Endothelial cell of umbilical vein (primary cell): ENCODE measurements at regions not wholly inside any gene's neighbourhood (a gene's known extent, or its start where the extent isn't known, plus 50 kb on each side); places are given as distances from the start of the nearest gene placed in this dataset.

Source experiments
- BruUV-seq: library from RNA; stranded (reverse); fragments of 400-500 nt; replicated peaks from 2 replicates; lab custom pipeline; 2021; lab: Mats Ljungman, UMichigan
- CTCF ChIA-PET: fragments of 300-600, 350-600 bp; sonication (Branson Sonifier 250); formaldehyde crosslinking; loops from one replicate; lab custom pipeline; 2021; ENCODE audit warnings: antibody characterized with exemption, inconsistent platforms; lab: Charles Lee
- POLR2A ChIA-PET: fragments of 300-600, 350-600 bp; sonication (Branson Sonifier 250); formaldehyde crosslinking; loops from one replicate; lab custom pipeline; 2021; ENCODE audit warnings: antibody characterized with exemption, inconsistent platforms; lab: Charles Lee
- DNase-seq: peaks from one replicate; pipeline ENCODE4 v3.0.0-alpha.2; 2011; ENCODE audit warnings: low read depth, low spot score
- FAIRE-seq: peaks from 2 replicates; lab custom pipeline; 2011; peaks lifted over from hg19 to GRCh38; lab: Jason Lieb, UNC
- H2AFZ ChIP-seq: 2 replicates; pipeline ENCODE4 v1.6.0; 2012; ENCODE audit warnings: low read depth, low read length, control low read depth, inconsistent platforms
- H3K27ac ChIP-seq: 2 replicates; pipeline ENCODE4 v1.5.1; 2011; ENCODE audit warnings: low read depth, mild to moderate bottlenecking, control low read depth, low read length, moderate library complexity; ENCODE audit not compliant: insufficient read depth
- H3K27me3 ChIP-seq, 2 experiments: 2 replicates each; pipeline versions ENCODE4 v1.6.0 to v1.6.1; 2011; ENCODE audit warnings: low read length in 2 of 2, mixed read lengths in 1 of 2; ENCODE audit not compliant: control insufficient read depth in 2 of 2, insufficient read depth in 2 of 2
- H3K36me3 ChIP-seq, 2 experiments: 2 replicates in 1 of 2; 3 replicates in 1 of 2; pipeline ENCODE4 v1.5.1; 2011; ENCODE audit warnings: low read length in 2 of 2, mild to moderate bottlenecking in 1 of 2, moderate library complexity in 1 of 2; ENCODE audit not compliant: control insufficient read depth in 2 of 2, insufficient read depth in 2 of 2; ENCODE audit errors: extremely low read depth in 1 of 2
- H3K4me1 ChIP-seq: 3 replicates; pipeline ENCODE4 v1.5.1; 2011; ENCODE audit warnings: mild to moderate bottlenecking, low read length; ENCODE audit not compliant: control insufficient read depth, insufficient read depth; ENCODE audit errors: extremely low read depth
- H3K4me2 ChIP-seq: 2 replicates; pipeline ENCODE4 v1.6.1; 2011; ENCODE audit warnings: low read length, control low read depth, mixed read lengths; ENCODE audit not compliant: insufficient read depth
- H3K4me3 ChIP-seq, 3 experiments: fragments of 200-600 bp in 1 of 3; sonication (generic), shearing (Covaris generic) in 1 of 3; replicated peaks in 1 of 3; 2 replicates each; pipeline ENCODE4 v1.5.1; 2011 to 2016; ENCODE audit warnings: control low read depth in 3 of 3, low read length in 3 of 3, mild to moderate bottlenecking in 2 of 3, inconsistent platforms in 1 of 3, low read depth in 1 of 3, moderate library complexity in 1 of 3; ENCODE audit not compliant: insufficient read depth in 1 of 3
- H3K79me2 ChIP-seq: 2 replicates; pipeline ENCODE4 v1.6.0; 2012; ENCODE audit warnings: low read length, inconsistent platforms; ENCODE audit not compliant: control insufficient read depth, insufficient read depth
- H3K9ac ChIP-seq: replicated peaks from 2 replicates; pipeline ENCODE3; 2011; ENCODE audit warnings: low read length, control low read depth; ENCODE audit not compliant: insufficient read depth; ENCODE audit errors: extremely low read depth
- H3K9me1 ChIP-seq: replicated peaks from 3 replicates; pipeline ENCODE4 v1.6.0; 2011; ENCODE audit warnings: mild to moderate bottlenecking, low read length; ENCODE audit not compliant: control insufficient read depth, insufficient read depth; ENCODE audit errors: extremely low read depth
- H3K9me3 ChIP-seq: replicated peaks from 2 replicates; pipeline ENCODE4 v1.5.1; 2012; ENCODE audit warnings: low read length, inconsistent platforms; ENCODE audit not compliant: control insufficient read depth, insufficient read depth
- H4K20me1 ChIP-seq: replicated peaks from 2 replicates; pipeline ENCODE3; 2011; ENCODE audit warnings: mild to moderate bottlenecking, low read length; ENCODE audit not compliant: control insufficient read depth, insufficient read depth; ENCODE audit errors: extremely low read depth
- EZH2 ChIP-seq: IDR thresholded peaks from 2 replicates; pipeline ENCODE4 v1.6.1; 2012; ENCODE audit warnings: borderline replicate concordance, low read depth, mild to moderate bottlenecking, moderate library complexity, low read length, inconsistent platforms; ENCODE audit not compliant: severe bottlenecking
- FOS ChIP-seq: IDR thresholded peaks from 2 replicates; pipeline ENCODE4 v1.6.1; 2011; ENCODE audit warnings: mild to moderate bottlenecking, low read length, moderate library complexity, borderline replicate concordance; ENCODE audit not compliant: insufficient read depth
- GATA2 ChIP-seq: IDR thresholded peaks from 2 replicates; pipeline ENCODE4 v1.7.0; 2011; ENCODE audit warnings: low read depth, mild to moderate bottlenecking, moderate library complexity, mixed read lengths, low read length; ENCODE audit not compliant: insufficient read length, insufficient read depth
- JUN ChIP-seq: IDR thresholded peaks from 2 replicates; pipeline ENCODE4 v1.6.1; 2011; ENCODE audit warnings: borderline replicate concordance, low read depth; ENCODE audit not compliant: insufficient read length, insufficient read depth
- MYC ChIP-seq: IDR thresholded peaks from one replicate; pipeline ENCODE4 v1.6.1; 2011; ENCODE audit warnings: mild to moderate bottlenecking, low read depth, low read length
- POLR2A ChIP-seq: IDR thresholded peaks from 2 replicates; pipeline ENCODE4 v1.6.1; 2012; ENCODE audit warnings: low read depth, mild to moderate bottlenecking, control low read depth, low read length
- POLR2AphosphoS5 ChIP-seq: IDR thresholded peaks from 2 replicates; pipeline ENCODE4 v1.6.1; 2012; ENCODE audit warnings: low read depth, mild to moderate bottlenecking, control low read depth, low read length, moderate library complexity; ENCODE audit not compliant: insufficient read depth
- dilution Hi-C: fragments of 300-500 bp; cut with MboI; formaldehyde crosslinking; loops from one replicate; pipeline ENCODE4 v1.15.0; 2019; ENCODE audit warnings: low sequenced_read_pairs; ENCODE audit not compliant: extremely low pct_ligation_motif_present
- intact Hi-C: fragments of 100-400 bp; cut with micrococcal nuclease; formaldehyde crosslinking; loops from one replicate; pipeline ENCODE4 v1.10.0; 2022
- TF ChIP-seq, protein P1 (sequence below): IDR thresholded peaks from 2 replicates; pipeline ENCODE4 v1.6.1; 2011; ENCODE audit not compliant: insufficient read depth, insufficient read length
- TF ChIP-seq, protein P2 (sequence below), 2 donors: IDR thresholded peaks; 1 replicate in 1 of 2; 2 replicates in 1 of 2; pipeline ENCODE4 v1.5.1; 2011; ENCODE audit warnings: low read length in 2 of 2, mild to moderate bottlenecking in 2 of 2, moderate library complexity in 2 of 2, control low read depth in 1 of 2, inconsistent platforms in 1 of 2, low read depth in 1 of 2; ENCODE audit not compliant: insufficient read depth in 1 of 2; ENCODE audit errors: extremely low read depth in 1 of 2

DNA sequence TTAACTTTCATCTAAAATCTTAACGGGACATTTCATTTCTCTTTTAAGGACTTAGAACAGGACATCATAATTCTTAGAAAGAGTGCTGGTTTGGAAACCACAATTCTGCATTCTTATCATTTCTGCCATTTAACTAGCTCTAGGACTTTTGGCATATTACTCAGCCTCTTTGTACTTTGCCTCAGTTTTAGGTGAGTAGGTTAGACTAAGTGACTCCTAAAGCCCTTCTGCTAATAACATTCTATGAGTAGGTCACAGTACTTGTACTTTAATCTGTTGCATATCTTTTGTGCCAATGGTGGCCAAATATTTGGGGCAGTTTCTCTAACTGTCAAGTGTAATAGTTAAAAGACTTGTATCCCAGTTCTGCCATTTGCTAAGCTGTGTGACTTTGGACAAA lies 115.4 kb upstream of the NUDT6 start:
- no peaks in the 10 kb centered on the region for H4K20me1 ChIP-seq
- no peak overlapping the region for H3K9ac ChIP-seq
- BruUV-seq: no TSS peak
- dilution Hi-C loops: no loop called here
- no peaks in the 10 kb centered on the region for H3K9me3 ChIP-seq
- FAIRE-seq (no peak), DNase-seq (no peak)
- intact Hi-C loops: no loop called here
- H3K4me3 ChIP-seq: no peak overlapping the region
- CTCF ChIA-PET: interaction anchor here (1.5 kb wide), 1 partner anchor 11 kb away, joined by 4 read pairs; no protein-coding TSS in a partner anchor
- H3K36me3 ChIP-seq: no peaks in the 10 kb centered on the region
- no peak overlapping the region for H3K4me2 ChIP-seq
- POLR2A ChIA-PET: no interaction called here
- no peaks in the 10 kb centered on the region for H3K79me2 ChIP-seq
- no peak overlapping the region for H2AFZ ChIP-seq
- H3K27ac ChIP-seq: no peak overlapping the region
- H3K27me3 ChIP-seq: no peaks in the 10 kb centered on the region
- no peaks in the 10 kb centered on the region for H3K9me1 ChIP-seq
- TF ChIP-seq FOS (no peak), POLR2AphosphoS5 (no peak), JUN (no peak), POLR2A (no peak), MYC (no peak)
- H3K4me1 ChIP-seq: no peaks in the 10 kb centered on the region

DNA sequence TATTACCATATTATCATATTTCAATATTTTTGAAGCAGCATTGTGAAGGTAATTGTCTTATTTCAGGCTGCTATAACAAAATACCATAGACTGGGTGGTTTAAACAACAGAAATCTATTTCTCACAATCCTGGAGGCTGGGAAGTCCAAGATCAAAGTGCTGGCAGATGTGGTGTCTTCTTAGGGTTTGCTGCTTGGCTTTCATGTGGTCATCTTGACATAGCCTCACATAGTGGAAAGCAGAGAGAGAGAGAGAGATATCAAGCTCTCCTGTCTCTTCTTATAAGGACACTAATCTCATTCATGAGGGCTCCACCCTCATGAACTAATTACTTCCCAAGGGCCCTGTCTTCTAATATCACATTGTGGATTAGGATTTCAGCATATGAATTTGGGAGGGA lies 119.7 kb upstream of the NUDT6 start:
- FAIRE-seq (no peak), DNase-seq (no peak)
- Histone ChIP-seq H3K36me3 (no peaks in the 10 kb centered on the region), H3K9ac (no peak overlapping the region), H3K9me1 (no peaks in the 10 kb centered on the region), H3K27ac (no peak overlapping the region), H2AFZ (no peak overlapping the region), H3K79me2 (no peaks in the 10 kb centered on the region), H4K20me1 (no peaks in the 10 kb centered on the region), H3K4me3 (no peak overlapping the region), H3K4me1 (no peaks in the 10 kb centered on the region), H3K4me2 (no peak overlapping the region), H3K9me3 (no peaks in the 10 kb centered on the region), H3K27me3 (no peaks in the 10 kb centered on the region)
- POLR2A ChIA-PET: no interaction called here
- TF ChIP-seq, protein P1, sequence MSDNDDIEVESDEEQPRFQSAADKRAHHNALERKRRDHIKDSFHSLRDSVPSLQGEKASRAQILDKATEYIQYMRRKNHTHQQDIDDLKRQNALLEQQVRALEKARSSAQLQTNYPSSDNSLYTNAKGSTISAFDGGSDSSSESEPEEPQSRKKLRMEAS: no peak
- TF ChIP-seq POLR2A (no peak), MYC (no peak), FOS (no peak), JUN (no peak), EZH2 (no peak), POLR2AphosphoS5 (no peak), GATA2 (no peak)
- TF ChIP-seq, protein P2, sequence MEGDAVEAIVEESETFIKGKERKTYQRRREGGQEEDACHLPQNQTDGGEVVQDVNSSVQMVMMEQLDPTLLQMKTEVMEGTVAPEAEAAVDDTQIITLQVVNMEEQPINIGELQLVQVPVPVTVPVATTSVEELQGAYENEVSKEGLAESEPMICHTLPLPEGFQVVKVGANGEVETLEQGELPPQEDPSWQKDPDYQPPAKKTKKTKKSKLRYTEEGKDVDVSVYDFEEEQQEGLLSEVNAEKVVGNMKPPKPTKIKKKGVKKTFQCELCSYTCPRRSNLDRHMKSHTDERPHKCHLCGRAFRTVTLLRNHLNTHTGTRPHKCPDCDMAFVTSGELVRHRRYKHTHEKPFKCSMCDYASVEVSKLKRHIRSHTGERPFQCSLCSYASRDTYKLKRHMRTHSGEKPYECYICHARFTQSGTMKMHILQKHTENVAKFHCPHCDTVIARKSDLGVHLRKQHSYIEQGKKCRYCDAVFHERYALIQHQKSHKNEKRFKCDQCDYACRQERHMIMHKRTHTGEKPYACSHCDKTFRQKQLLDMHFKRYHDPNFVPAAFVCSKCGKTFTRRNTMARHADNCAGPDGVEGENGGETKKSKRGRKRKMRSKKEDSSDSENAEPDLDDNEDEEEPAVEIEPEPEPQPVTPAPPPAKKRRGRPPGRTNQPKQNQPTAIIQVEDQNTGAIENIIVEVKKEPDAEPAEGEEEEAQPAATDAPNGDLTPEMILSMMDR (IDR thresholded peaks at IDR 0.05; ENCODE audit: extremely low read depth in 1 of 2, insufficient read depth in 1 of 2, low read depth in 1 of 2, low read length in 2 of 2): no peak
- intact Hi-C loops: no loop called here
- CTCF ChIA-PET: interaction anchor here (1.2 kb wide), 1 partner anchor 9 kb away, joined by 4 read pairs; no protein-coding TSS in a partner anchor
- dilution Hi-C loops: no loop called here
- BruUV-seq: no TSS peak
